ENCODE measurements at regions not wholly inside any gene's neighbourhood (a gene's known extent, or its start where the extent isn't known, plus 50 kb on each side); places are given as distances from the start of the nearest gene placed in this dataset.

- WGBS, 4 donors: 27 to 54% (median 49%) methylated on average over 4 to 7 of the region's 7 CpGs
- no peaks in the 10 kb centered on the region for H3K36me3 ChIP-seq
- H3K4me3 ChIP-seq: no peak overlapping the region
- H3K9me3 ChIP-seq: peaks cover 0 to 22% (median 4%) of the 10 kb centered on the region in 12 donors
- DNase-seq: no peak
- H3K27me3 ChIP-seq: peaks cover 0 to 19% (median 6%) of the 10 kb centered on the region in 9 donors
- no peaks in the 10 kb centered on the region for H3K4me1 ChIP-seq
- no peak for ATAC-seq
- no peak for TF ChIP-seq POLR2A (IDR thresholded peaks at IDR 0.05)
- TF ChIP-seq CTCF (IDR thresholded peaks at IDR 0.05): no peak
- H3K27ac ChIP-seq: no peak overlapping the region
- intact Hi-C loops (cut with DNase I): no loop called here
Observed at GRCh38 chr5:1681955-1682354, 117.7 kb downstream of the MRPL36 start.

- ATAC-seq: peak in 2 of 4 donors; percentile 39
- 26 to 28% (median 27%) methylated on average over 24 to 25 of the region's 25 CpGs for WGBS, 4 donors
- Histone ChIP-seq H3K4me3 (no peak overlapping the region), H3K9me3 (peaks cover 0 to 12% (median 1%) of the 10 kb centered on the region in 12 donors), H3K4me1 (peaks cover 0 to under 1% (median 0%) of the 10 kb centered on the region in 12 donors), H3K27ac (no peak overlapping the region), H3K27me3 (peaks cover 0 to 44% (median 8%) of the 10 kb centered on the region in 9 donors), H3K36me3 (no peaks in the 10 kb centered on the region)
- TF ChIP-seq POLR2A (IDR thresholded peaks at IDR 0.05) (no peak), CTCF (IDR thresholded peaks at IDR 0.05) (no peak)
- DNase-seq: no peak
- intact Hi-C loops (cut with DNase I): no loop called here
Observed at GRCh38 chr5:1673042-1673677, 126.5 kb downstream of the MRPL36 start.

GRCh38 chr5:1672396-1672795 lies 127.2 kb downstream of the MRPL36 start:
- peaks cover 0 to 50% (median 12%) of the 10 kb centered on the region in 9 donors for H3K27me3 ChIP-seq
- H3K27ac ChIP-seq: no peak overlapping the region
- H3K4me3 ChIP-seq: no peak overlapping the region
- no peaks in the 10 kb centered on the region for H3K36me3 ChIP-seq
- ATAC-seq: no peak
- TF ChIP-seq CTCF (IDR thresholded peaks at IDR 0.05): no peak
- TF ChIP-seq POLR2A (IDR thresholded peaks at IDR 0.05): no peak
- intact Hi-C loops (cut with DNase I): no loop called here
- peak in 1 of 5 donors; percentile 43 for DNase-seq
- 64 to 74% (median 66%) methylated on average over 14 of the region's 14 CpGs for WGBS, 4 donors
- peaks cover 0 to 8% (median 0%) of the 10 kb centered on the region in 12 donors for H3K4me1 ChIP-seq
- peaks cover 0 to 11% (median 0%) of the 10 kb centered on the region in 12 donors for H3K9me3 ChIP-seq

GRCh38 chr5:1671351-1671750 lies 128.3 kb downstream of the MRPL36 start:
- Histone ChIP-seq H3K36me3 (no peaks in the 10 kb centered on the region), H3K9me3 (peaks cover 0 to 11% (median 0%) of the 10 kb centered on the region in 12 donors), H3K27me3 (peaks cover 4 to 53% (median 19%) of the 10 kb centered on the region in 9 donors), H3K4me3 (no peak overlapping the region), H3K4me1 (peaks cover 0 to 14% (median 1%) of the 10 kb centered on the region in 12 donors), H3K27ac (no peak overlapping the region)
- DNase-seq (peak in 1 of 5 donors; percentile 32), ATAC-seq (no peak)
- TF ChIP-seq POLR2A (IDR thresholded peaks at IDR 0.05): no peak
- intact Hi-C loops (cut with DNase I): no loop called here
- WGBS, 4 donors: 80 to 88% (median 84%) methylated on average over 11 of the region's 11 CpGs

Measured in heart left ventricle (tissue), 16 donors.